SU-DHL-6 (cell line): ENCODE measurements at regions not wholly inside any gene's neighbourhood (a gene's known extent, or its start where the extent isn't known, plus 50 kb on each side); places are given as distances from the start of the nearest gene placed in this dataset.

Source experiments
- EZH2phosphoT487 ChIP-seq: fragments of 200-600 bp; sonication (generic), shearing (Covaris generic); conservative IDR thresholded peaks from 2 replicates; pipeline ENCODE4 v1.6.1; 2018; ENCODE audit warnings: mild to moderate bottlenecking, antibody characterized with exemption, low read length, moderate library complexity, mixed read lengths
- TF ChIP-seq, protein P1 (sequence below): fragments of 200-600 bp; sonication (generic); IDR thresholded peaks from one replicate; pipeline ENCODE4 v1.5.1; 2017; ENCODE audit warnings: antibody characterized with exemption, mild to moderate bottlenecking, low read length, moderate library complexity; ENCODE audit not compliant: insufficient read depth, poor library complexity, severe bottlenecking

DNA sequence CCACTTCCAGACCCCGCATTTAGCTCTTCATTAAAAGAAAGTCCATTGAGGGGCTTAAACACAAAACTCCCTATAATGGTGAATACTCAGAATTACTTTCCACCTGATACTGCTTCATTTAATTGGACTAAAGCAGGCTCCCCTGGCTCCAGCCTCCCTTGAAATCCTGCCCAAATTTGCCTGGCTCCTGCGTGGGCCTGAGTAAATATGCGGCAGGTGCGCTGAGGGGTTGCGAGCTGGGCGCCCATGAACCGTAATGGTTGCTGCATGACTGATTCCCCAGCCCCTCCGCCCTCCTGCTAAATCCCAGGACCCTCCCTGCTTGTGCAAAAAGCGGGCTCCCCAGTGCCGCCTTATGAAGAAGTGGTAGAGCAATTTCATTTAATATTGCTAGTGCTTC lies 639.7 kb downstream of the BNC2 start:
- TF ChIP-seq, protein P1, sequence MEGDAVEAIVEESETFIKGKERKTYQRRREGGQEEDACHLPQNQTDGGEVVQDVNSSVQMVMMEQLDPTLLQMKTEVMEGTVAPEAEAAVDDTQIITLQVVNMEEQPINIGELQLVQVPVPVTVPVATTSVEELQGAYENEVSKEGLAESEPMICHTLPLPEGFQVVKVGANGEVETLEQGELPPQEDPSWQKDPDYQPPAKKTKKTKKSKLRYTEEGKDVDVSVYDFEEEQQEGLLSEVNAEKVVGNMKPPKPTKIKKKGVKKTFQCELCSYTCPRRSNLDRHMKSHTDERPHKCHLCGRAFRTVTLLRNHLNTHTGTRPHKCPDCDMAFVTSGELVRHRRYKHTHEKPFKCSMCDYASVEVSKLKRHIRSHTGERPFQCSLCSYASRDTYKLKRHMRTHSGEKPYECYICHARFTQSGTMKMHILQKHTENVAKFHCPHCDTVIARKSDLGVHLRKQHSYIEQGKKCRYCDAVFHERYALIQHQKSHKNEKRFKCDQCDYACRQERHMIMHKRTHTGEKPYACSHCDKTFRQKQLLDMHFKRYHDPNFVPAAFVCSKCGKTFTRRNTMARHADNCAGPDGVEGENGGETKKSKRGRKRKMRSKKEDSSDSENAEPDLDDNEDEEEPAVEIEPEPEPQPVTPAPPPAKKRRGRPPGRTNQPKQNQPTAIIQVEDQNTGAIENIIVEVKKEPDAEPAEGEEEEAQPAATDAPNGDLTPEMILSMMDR = no peak
- TF ChIP-seq EZH2phosphoT487 = no peak
